Tibial nerve (tissue), 4 donors: ENCODE measurements at regions not wholly inside any gene's neighbourhood (a gene's known extent, or its start where the extent isn't known, plus 50 kb on each side); places are given as distances from the start of the nearest gene placed in this dataset.
A peak's percentile ranks its signal among the peaks of the same experiment; 100 is the strongest.

Source experiments
- DNase-seq, 2 donors: peaks; one replicate each; pipeline ENCODE4 v3.0.0-alpha.2; 2019; ENCODE audit warnings: low spot score in 2 of 2
- H3K27ac ChIP-seq, 4 donors: fragments of 200-600 bp; sonication (generic) in 3 of 4; one replicate each; pipeline ENCODE4 v1.5.1; 2017 to 2019; ENCODE audit warnings: mild to moderate bottlenecking in 1 of 4
- H3K27me3 ChIP-seq, 2 donors: fragments of 200-600 bp; sonication (generic) in 1 of 2; one replicate each; pipeline versions ENCODE4 v1.5.1 to v1.6.0; 2017 to 2019
- H3K36me3 ChIP-seq, 3 donors: fragments of 200-600 bp; sonication (generic); one replicate each; pipeline ENCODE4 v1.5.1; 2018 to 2019
- H3K4me1 ChIP-seq, 4 donors: fragments of 200-600 bp; sonication (generic) in 3 of 4; one replicate each; pipeline ENCODE4 v1.5.1; 2017 to 2019
- H3K4me3 ChIP-seq, 4 donors: fragments of 200-600 bp; sonication (generic) in 3 of 4; one replicate each; pipeline ENCODE4 v1.5.1; 2017 to 2019; ENCODE audit warnings: mild to moderate bottlenecking in 1 of 4, moderate library complexity in 1 of 4
- H3K9me3 ChIP-seq, 4 donors: fragments of 200-600 bp; sonication (generic) in 3 of 4; one replicate each; pipeline ENCODE4 v1.5.1; 2017 to 2019
- CTCF ChIP-seq, 5 experiments: fragments of 200-600 bp in 3 of 5; fragments of 450-650 bp in 2 of 5; sonication (generic) in 3 of 5; IDR thresholded peaks; one replicate each; pipeline ENCODE4 v1.5.1; 2016 to 2019; ENCODE audit warnings: antibody characterized with exemption in 5 of 5, mild to moderate bottlenecking in 3 of 5, moderate library complexity in 2 of 5
- EP300 ChIP-seq, 2 donors: sonication (generic); formaldehyde crosslinking; IDR thresholded peaks; one replicate each; pipeline ENCODE4 v1.6.1; 2017; ENCODE audit warnings: antibody characterized with exemption in 2 of 2, mild to moderate bottlenecking in 1 of 2
- POLR2A ChIP-seq, 2 donors: fragments of 450-650 bp; IDR thresholded peaks; one replicate each; pipeline ENCODE4 v1.6.1; 2017; ENCODE audit warnings: antibody characterized with exemption in 2 of 2, mild to moderate bottlenecking in 2 of 2, moderate library complexity in 2 of 2
- WGBS, 2 donors: methylation state at CpG; one replicate each; pipeline ENCODE4 v1.1.5; 2018; 5-methylcytosine and 5-hydroxymethylcytosine counted together

GRCh38 chr3:163971861-163972260 lies 1106.4 kb downstream of the SI start:
- no peaks in the 10 kb centered on the region for H3K27me3 ChIP-seq
- H3K36me3 ChIP-seq: no peaks in the 10 kb centered on the region
- DNase-seq: no peak
- H3K4me1 ChIP-seq: no peaks in the 10 kb centered on the region
- no peak for TF ChIP-seq EP300 (IDR thresholded peaks at IDR 0.05)
- TF ChIP-seq POLR2A (IDR thresholded peaks at IDR 0.05): no peak
- TF ChIP-seq CTCF (IDR thresholded peaks at IDR 0.05): no peak
- no peak overlapping the region for H3K27ac ChIP-seq
- no peaks in the 10 kb centered on the region for H3K9me3 ChIP-seq
- H3K4me3 ChIP-seq: no peak overlapping the region

- no peak overlapping the region for H3K4me3 ChIP-seq
- no peak overlapping the region for H3K27ac ChIP-seq
- H3K4me1 ChIP-seq: no peaks in the 10 kb centered on the region
- peaks cover 0 to 7% (median 2%) of the 10 kb centered on the region in 4 donors for H3K9me3 ChIP-seq
- TF ChIP-seq POLR2A (IDR thresholded peaks at IDR 0.05) (no peak), CTCF (IDR thresholded peaks at IDR 0.05) (no peak), EP300 (IDR thresholded peaks at IDR 0.05) (no peak)
- H3K36me3 ChIP-seq: no peaks in the 10 kb centered on the region
- no peak for DNase-seq
- no peaks in the 10 kb centered on the region for H3K27me3 ChIP-seq
These were observed 1121.2 kb downstream of the SI start for GRCh38 chr3:163957072-163957471.

- Histone ChIP-seq H3K4me1 (no peaks in the 10 kb centered on the region), H3K4me3 (no peak overlapping the region), H3K27me3 (no peaks in the 10 kb centered on the region), H3K36me3 (no peaks in the 10 kb centered on the region), H3K27ac (no peak overlapping the region), H3K9me3 (no peaks in the 10 kb centered on the region)
- WGBS, 2 donors: 87 to 88% methylated on average over 5 to 6 of the region's 9 CpGs
- TF ChIP-seq POLR2A (IDR thresholded peaks at IDR 0.05) (no peak), EP300 (IDR thresholded peaks at IDR 0.05) (no peak), CTCF (IDR thresholded peaks at IDR 0.05) (no peak)
- DNase-seq: no peak
These were observed 1124.8 kb downstream of the SI start for GRCh38 chr3:163953526-163953925.

GRCh38 chr3:163952499-163952898 lies 1125.8 kb downstream of the SI start:
- H3K27me3 ChIP-seq: no peaks in the 10 kb centered on the region
- no peaks in the 10 kb centered on the region for H3K36me3 ChIP-seq
- DNase-seq: no peak
- no peak overlapping the region for H3K4me3 ChIP-seq
- H3K27ac ChIP-seq: no peak overlapping the region
- TF ChIP-seq POLR2A (IDR thresholded peaks at IDR 0.05) (no peak), CTCF (IDR thresholded peaks at IDR 0.05) (no peak), EP300 (IDR thresholded peaks at IDR 0.05) (no peak)
- H3K4me1 ChIP-seq: no peaks in the 10 kb centered on the region
- H3K9me3 ChIP-seq: no peaks in the 10 kb centered on the region
- WGBS, 2 donors: 92 to 100% methylated on average over 2 to 3 of the region's 3 CpGs

- H3K36me3 ChIP-seq: no peaks in the 10 kb centered on the region
- WGBS, 2 donors: 29 to 33% methylated on average over 2 of the region's 2 CpGs
- H3K4me1 ChIP-seq: no peaks in the 10 kb centered on the region
- no peak for TF ChIP-seq POLR2A (IDR thresholded peaks at IDR 0.05)
- TF ChIP-seq CTCF (IDR thresholded peaks at IDR 0.05): peak in 2 of 5 experiments; percentile 11 to 37
- TF ChIP-seq EP300 (IDR thresholded peaks at IDR 0.05): no peak
- no peak overlapping the region for H3K27ac ChIP-seq
- no peak for DNase-seq
- H3K27me3 ChIP-seq: no peaks in the 10 kb centered on the region
- H3K9me3 ChIP-seq: no peaks in the 10 kb centered on the region
- H3K4me3 ChIP-seq: no peak overlapping the region
These were observed 1126.8 kb downstream of the SI start for GRCh38 chr3:163951397-163951987.
